Uterus (tissue), 3 donors: ENCODE measurements at regions not wholly inside any gene's neighbourhood (a gene's known extent, or its start where the extent isn't known, plus 50 kb on each side); places are given as distances from the start of the nearest gene placed in this dataset.
"Not testable (repeated sequence)": the region's sequence is repeated elsewhere in the genome, so short reads cannot be mapped to it uniquely, and the experiment has no call there.

Experiments used
- DNase-seq, 2 donors: peaks; one replicate each; pipeline ENCODE4 v3.0.0-alpha.2; 2019 to 2020
- H3K27ac ChIP-seq, 2 donors: fragments of 200-600 bp; sonication (generic); 1 replicate in 1 of 2; 2 replicates in 1 of 2; pipeline ENCODE4 v1.5.1; 2016 to 2018
- H3K27me3 ChIP-seq, 2 donors: fragments of 200-600 bp; sonication (generic); one replicate each; pipeline ENCODE4 v1.5.1; 2018 to 2019; ENCODE audit warnings: control low read depth in 1 of 2
- H3K36me3 ChIP-seq, 2 donors: fragments of 200-600 bp; sonication (generic); one replicate each; pipeline ENCODE4 v1.5.1; 2019; ENCODE audit warnings: control low read depth in 1 of 2
- H3K4me1 ChIP-seq, 2 donors: fragments of 200-600 bp; sonication (generic); one replicate each; pipeline ENCODE4 v1.5.1; 2018 to 2019; ENCODE audit warnings: control low read depth in 1 of 2
- H3K4me3 ChIP-seq, 2 donors: fragments of 200-600 bp; sonication (generic); 1 replicate in 1 of 2; 2 replicates in 1 of 2; pipeline ENCODE4 v1.5.1; 2018 to 2019; ENCODE audit warnings: mild to moderate bottlenecking in 1 of 2
- H3K9me3 ChIP-seq, 2 donors: fragments of 200-600 bp; sonication (generic); one replicate each; pipeline ENCODE4 v1.5.1; 2019; ENCODE audit warnings: control low read depth in 1 of 2
- CTCF ChIP-seq, 4 experiments: fragments of 200-600 bp in 2 of 4; fragments of 450-650 bp in 2 of 4; sonication (generic) in 2 of 4; IDR thresholded peaks; one replicate each; pipeline ENCODE4 v1.5.1; 2016 to 2019; ENCODE audit warnings: antibody characterized with exemption in 4 of 4, mild to moderate bottlenecking in 2 of 4, moderate library complexity in 1 of 4
- POLR2A ChIP-seq, 2 donors: fragments of 450-650 bp; IDR thresholded peaks; one replicate each; pipeline ENCODE4 v1.6.1; 2016; ENCODE audit warnings: antibody characterized with exemption in 2 of 2, mild to moderate bottlenecking in 1 of 2, moderate library complexity in 1 of 2
- intact Hi-C: fragments of 100-400 bp; cut with DNase I; formaldehyde crosslinking; loops from one replicate; pipeline ENCODE4 v1.15.1; 2023; ENCODE audit warnings: low total_unique reads
- donor health status: DM: yes; HTN: yes; CAD: no.

GRCh38 chr7:149573519-149573918 is 75.9 kb upstream of the ZNF746 start:
- intact Hi-C loops, result no loop called here
- DNase-seq, result no peak
- H3K27ac ChIP-seq, result no peak overlapping the region
- no peak overlapping the region for H3K4me3 ChIP-seq
- peaks cover 0 to 25% of the 10 kb centered on the region in 2 donors for H3K9me3 ChIP-seq
- H3K36me3 ChIP-seq, result no peaks in the 10 kb centered on the region
- H3K4me1 ChIP-seq, result no peaks in the 10 kb centered on the region
- TF ChIP-seq CTCF (IDR thresholded peaks at IDR 0.05) (no peak), POLR2A (IDR thresholded peaks at IDR 0.05) (no peak)
- H3K27me3 ChIP-seq, result no peaks in the 10 kb centered on the region

- H3K4me1 ChIP-seq, intact Hi-C loops, DNase-seq, H3K4me3 ChIP-seq, H3K27ac ChIP-seq, H3K27me3 ChIP-seq, H3K36me3 ChIP-seq: not testable (repeated sequence)
- H3K9me3 ChIP-seq, result peaks cover 0 to 25% of the 10 kb centered on the region in 2 donors
These were observed 75.3 kb upstream of the ZNF746 start for GRCh38 chr7:149572920-149573319.

GRCh38 chr7:149570784-149571183 is 73.2 kb upstream of the ZNF746 start:
- Histone ChIP-seq H3K4me1 (no peaks in the 10 kb centered on the region), H3K27me3 (no peaks in the 10 kb centered on the region), H3K27ac (no peak overlapping the region), H3K36me3 (no peaks in the 10 kb centered on the region), H3K9me3 (peaks cover 0 to 25% of the 10 kb centered on the region in 2 donors), H3K4me3 (no peak overlapping the region)
- DNase-seq, result no peak
- TF ChIP-seq CTCF (IDR thresholded peaks at IDR 0.05), result no peak
- no peak for TF ChIP-seq POLR2A (IDR thresholded peaks at IDR 0.05)
- intact Hi-C loops, result no loop called here

GRCh38 chr7:149569726-149570422 is 72.3 kb upstream of the ZNF746 start:
- Histone ChIP-seq H3K9me3 (peaks cover 0 to 25% of the 10 kb centered on the region in 2 donors), H3K27me3 (no peaks in the 10 kb centered on the region), H3K36me3 (no peaks in the 10 kb centered on the region), H3K4me3 (no peak overlapping the region), H3K27ac (no peak overlapping the region), H3K4me1 (no peaks in the 10 kb centered on the region)
- no peak for TF ChIP-seq CTCF (IDR thresholded peaks at IDR 0.05)
- DNase-seq, result no peak
- intact Hi-C loops, result no loop called here

- DNase-seq, result no peak
- Histone ChIP-seq H3K36me3 (no peaks in the 10 kb centered on the region), H3K27me3 (no peaks in the 10 kb centered on the region), H3K27ac (no peak overlapping the region), H3K4me1 (no peaks in the 10 kb centered on the region), H3K9me3 (peaks cover 0 to 27% of the 10 kb centered on the region in 2 donors), H3K4me3 (no peak overlapping the region)
- no peak for TF ChIP-seq CTCF (IDR thresholded peaks at IDR 0.05)
- TF ChIP-seq POLR2A (IDR thresholded peaks at IDR 0.05), result no peak
- intact Hi-C loops, result no loop called here
These were observed 71.6 kb upstream of the ZNF746 start for GRCh38 chr7:149569025-149569725.
